ENCODE measurements at regions not wholly inside any gene's neighbourhood (a gene's known extent, or its start where the extent isn't known, plus 50 kb on each side); places are given as distances from the start of the nearest gene placed in this dataset.

GRCh38 chr5:173538654-173539053, 77.8 kb downstream of the BOD1 start:
- TF ChIP-seq EZH2 (IDR thresholded peaks at IDR 0.05; ENCODE audit: borderline replicate concordance) (no peak), EZH2phosphoT487 (IDR thresholded peaks at IDR 0.05; ENCODE audit: low read depth, severe bottlenecking, unreplicated experiment) (no peak), CTCF (IDR thresholded peaks at IDR 0.05; ENCODE audit: poor library complexity) (no peak)

Data from hepatocyte (in vitro differentiated cells).